Upper lobe of left lung (tissue), 6 donors: ENCODE measurements at regions not wholly inside any gene's neighbourhood (a gene's known extent, or its start where the extent isn't known, plus 50 kb on each side); places are given as distances from the start of the nearest gene placed in this dataset.

Experiments
- ATAC-seq, 2 donors: fragments of 200-7000 bp; cut with Tn5 transposase; one replicate each; pipeline ENCODE4 v1.9.1; 2022; ENCODE audit warnings: mild to moderate bottlenecking in 2 of 2, moderate library complexity in 2 of 2; ENCODE audit not compliant: low FRiP score in 2 of 2
- DNase-seq, 2 donors: peaks; one replicate each; pipeline ENCODE4 v3.0.0-alpha.2; 2019 to 2020
- H3K27ac ChIP-seq, 4 donors: fragments of 200-600 bp; sonication (generic); one replicate each; pipeline ENCODE4 v1.5.1; 2016 to 2019
- H3K27me3 ChIP-seq, 4 donors: fragments of 200-600 bp; sonication (generic); one replicate each; pipeline ENCODE4 v1.5.1; 2017 to 2019
- H3K36me3 ChIP-seq, 4 donors: fragments of 200-600 bp; sonication (generic); one replicate each; pipeline ENCODE4 v1.5.1; 2016 to 2019
- H3K4me1 ChIP-seq, 4 donors: fragments of 200-600 bp; sonication (generic); one replicate each; pipeline ENCODE4 v1.5.1; 2018 to 2019
- H3K4me3 ChIP-seq, 4 donors: fragments of 200-600 bp; sonication (generic); one replicate each; pipeline ENCODE4 v1.5.1; 2017 to 2019; ENCODE audit warnings: mild to moderate bottlenecking in 2 of 4, moderate library complexity in 1 of 4
- H3K9me3 ChIP-seq, 4 donors: fragments of 200-600 bp; sonication (generic); one replicate each; pipeline ENCODE4 v1.5.1; 2018 to 2019
- EP300 ChIP-seq, 4 donors: sonication (generic); formaldehyde crosslinking; IDR thresholded peaks; one replicate each; pipeline ENCODE4 v1.5.1; 2017; ENCODE audit warnings: antibody characterized with exemption in 4 of 4, control low read depth in 2 of 4
- POLR2A ChIP-seq, 4 donors: fragments of 450-650 bp; IDR thresholded peaks; one replicate each; pipeline ENCODE4 v1.5.1; 2016 to 2017; ENCODE audit warnings: antibody characterized with exemption in 4 of 4, mild to moderate bottlenecking in 2 of 4
- POLR2AphosphoS5 ChIP-seq, 2 donors: sonication (generic); formaldehyde crosslinking; IDR thresholded peaks; one replicate each; pipeline ENCODE4 v1.5.1; 2017; ENCODE audit warnings: antibody characterized with exemption in 2 of 2
- WGBS, 2 donors: methylation state at CpG; one replicate each; pipeline ENCODE4 v1.1.5; 2017 to 2018; 5-methylcytosine and 5-hydroxymethylcytosine counted together
- TF ChIP-seq, protein P1 (sequence below), 6 experiments: fragments of 450-650 bp in 4 of 6; fragments of 200-600 bp in 2 of 6; sonication (generic) in 2 of 6; IDR thresholded peaks; one replicate each; pipeline ENCODE4 v1.5.1; 2016 to 2019; ENCODE audit warnings: antibody characterized with exemption in 6 of 6
- donor health status: DM: no; HTN: no; CAD: no; lungs with moderate emphysema.
- donor health status: DM: no; HTN: yes; CAD: no; lungs with severe emphysema.

DNA sequence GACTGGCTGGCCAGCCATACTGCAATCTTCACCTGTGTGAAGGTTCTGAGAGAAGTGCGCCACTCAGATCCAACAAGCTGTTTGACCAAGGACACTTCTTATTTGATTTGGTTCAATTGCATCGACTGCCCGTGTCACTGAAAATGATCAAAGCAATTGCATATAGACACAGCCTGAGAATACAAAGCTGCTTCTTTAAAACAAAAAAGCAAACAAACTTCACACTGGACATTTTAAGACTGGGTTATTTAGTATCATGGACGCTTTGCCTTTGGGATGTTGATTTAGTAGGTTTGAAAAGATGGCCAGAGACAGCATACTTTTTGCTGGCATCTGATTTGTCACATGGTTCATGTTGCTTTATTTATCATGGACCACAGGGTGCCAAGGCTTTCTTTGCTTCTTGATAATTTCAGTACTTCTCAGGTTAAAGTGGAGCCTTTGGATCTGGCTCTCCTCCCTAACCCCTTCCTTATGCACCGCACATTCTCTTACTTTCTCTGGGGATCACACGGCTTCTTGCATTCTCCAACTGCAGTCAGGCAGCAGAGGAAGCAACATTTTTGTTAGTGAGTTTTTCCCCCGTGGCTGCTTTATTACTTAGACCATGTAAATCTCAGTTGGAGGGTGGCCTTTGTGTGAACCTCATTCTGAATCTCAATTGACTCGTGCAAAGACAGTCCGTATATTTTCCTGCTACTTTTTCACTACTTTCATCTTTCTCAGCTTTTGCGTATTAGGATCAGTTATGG is 151.0 kb downstream of the CD47 start:
- TF ChIP-seq EP300 (IDR thresholded peaks at IDR 0.05), result no peak
- no peak for TF ChIP-seq POLR2A (IDR thresholded peaks at IDR 0.05)
- Histone ChIP-seq H3K27me3 (no peaks in the 10 kb centered on the region), H3K9me3 (no peaks in the 10 kb centered on the region), H3K27ac (no peak overlapping the region), H3K36me3 (no peaks in the 10 kb centered on the region), H3K4me1 (no peaks in the 10 kb centered on the region), H3K4me3 (no peak overlapping the region)
- DNase-seq, result no peak
- ATAC-seq, result no peak
- 71 to 78% methylated on average over 10 of the region's 10 CpGs for WGBS, 2 donors

DNA sequence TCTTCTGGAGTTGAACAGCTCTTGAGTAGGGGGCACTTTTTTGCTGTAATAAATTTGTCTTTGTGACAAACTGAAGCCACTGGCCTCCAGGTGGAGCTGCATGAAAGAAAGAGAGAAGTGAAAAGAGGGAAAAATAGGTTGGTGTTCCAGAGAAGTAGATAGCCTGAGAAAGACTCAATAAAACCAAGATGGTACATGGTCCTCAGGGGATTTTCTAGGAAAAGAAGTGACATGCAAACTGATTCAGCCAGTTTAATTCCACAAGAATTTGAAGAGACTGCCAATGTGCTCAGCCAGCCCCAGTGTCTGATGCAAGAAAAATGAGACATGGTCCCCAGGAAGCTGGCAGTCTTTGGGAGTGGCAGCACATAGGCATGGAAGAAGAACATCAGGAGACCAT is 152.7 kb downstream of the CD47 start:
- DNase-seq (no peak), ATAC-seq (peak in 1 of 2 donors; percentile 65)
- Histone ChIP-seq H3K4me3 (no peak overlapping the region), H3K4me1 (no peaks in the 10 kb centered on the region), H3K36me3 (no peaks in the 10 kb centered on the region), H3K27ac (no peak overlapping the region), H3K9me3 (no peaks in the 10 kb centered on the region), H3K27me3 (no peaks in the 10 kb centered on the region)
- no peak for TF ChIP-seq POLR2AphosphoS5 (IDR thresholded peaks at IDR 0.05)
- TF ChIP-seq, protein P1, sequence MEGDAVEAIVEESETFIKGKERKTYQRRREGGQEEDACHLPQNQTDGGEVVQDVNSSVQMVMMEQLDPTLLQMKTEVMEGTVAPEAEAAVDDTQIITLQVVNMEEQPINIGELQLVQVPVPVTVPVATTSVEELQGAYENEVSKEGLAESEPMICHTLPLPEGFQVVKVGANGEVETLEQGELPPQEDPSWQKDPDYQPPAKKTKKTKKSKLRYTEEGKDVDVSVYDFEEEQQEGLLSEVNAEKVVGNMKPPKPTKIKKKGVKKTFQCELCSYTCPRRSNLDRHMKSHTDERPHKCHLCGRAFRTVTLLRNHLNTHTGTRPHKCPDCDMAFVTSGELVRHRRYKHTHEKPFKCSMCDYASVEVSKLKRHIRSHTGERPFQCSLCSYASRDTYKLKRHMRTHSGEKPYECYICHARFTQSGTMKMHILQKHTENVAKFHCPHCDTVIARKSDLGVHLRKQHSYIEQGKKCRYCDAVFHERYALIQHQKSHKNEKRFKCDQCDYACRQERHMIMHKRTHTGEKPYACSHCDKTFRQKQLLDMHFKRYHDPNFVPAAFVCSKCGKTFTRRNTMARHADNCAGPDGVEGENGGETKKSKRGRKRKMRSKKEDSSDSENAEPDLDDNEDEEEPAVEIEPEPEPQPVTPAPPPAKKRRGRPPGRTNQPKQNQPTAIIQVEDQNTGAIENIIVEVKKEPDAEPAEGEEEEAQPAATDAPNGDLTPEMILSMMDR (IDR thresholded peaks at IDR 0.05), result peak in 4 of 6 experiments; percentile 12 to 59 (median 52)
- TF ChIP-seq EP300 (IDR thresholded peaks at IDR 0.05), result no peak
- no peak for TF ChIP-seq POLR2A (IDR thresholded peaks at IDR 0.05)

DNA sequence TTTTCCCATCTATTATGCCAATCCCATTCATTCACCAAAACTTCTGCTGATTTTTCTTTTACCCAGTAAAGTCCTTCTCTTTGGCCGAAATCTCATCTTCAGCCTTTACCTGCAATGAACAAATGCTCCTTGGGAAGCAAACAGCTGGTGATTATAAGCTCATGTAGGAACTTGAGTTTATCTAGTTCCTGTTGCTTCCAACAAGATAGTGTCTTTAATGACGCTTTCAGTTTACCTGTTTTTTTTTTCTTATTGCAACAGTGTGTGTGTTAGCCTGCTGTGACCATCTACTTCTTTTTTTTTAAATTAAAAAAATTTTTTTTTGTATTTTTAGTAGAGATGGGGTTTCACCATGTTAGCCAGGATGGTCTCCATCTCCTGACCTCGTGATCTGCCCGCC is 156.0 kb downstream of the CD47 start:
- Histone ChIP-seq H3K36me3 (no peaks in the 10 kb centered on the region), H3K4me1 (no peaks in the 10 kb centered on the region), H3K4me3 (no peak overlapping the region), H3K27me3 (no peaks in the 10 kb centered on the region), H3K27ac (no peak overlapping the region), H3K9me3 (no peaks in the 10 kb centered on the region)
- DNase-seq, result no peak
- TF ChIP-seq EP300 (IDR thresholded peaks at IDR 0.05) (no peak), POLR2AphosphoS5 (IDR thresholded peaks at IDR 0.05) (no peak), POLR2A (IDR thresholded peaks at IDR 0.05) (no peak)
- TF ChIP-seq, protein P1 (IDR thresholded peaks at IDR 0.05), result no peak
- 83 to 94% methylated on average over 4 of the region's 4 CpGs for WGBS, 2 donors
- ATAC-seq, result no peak

DNA sequence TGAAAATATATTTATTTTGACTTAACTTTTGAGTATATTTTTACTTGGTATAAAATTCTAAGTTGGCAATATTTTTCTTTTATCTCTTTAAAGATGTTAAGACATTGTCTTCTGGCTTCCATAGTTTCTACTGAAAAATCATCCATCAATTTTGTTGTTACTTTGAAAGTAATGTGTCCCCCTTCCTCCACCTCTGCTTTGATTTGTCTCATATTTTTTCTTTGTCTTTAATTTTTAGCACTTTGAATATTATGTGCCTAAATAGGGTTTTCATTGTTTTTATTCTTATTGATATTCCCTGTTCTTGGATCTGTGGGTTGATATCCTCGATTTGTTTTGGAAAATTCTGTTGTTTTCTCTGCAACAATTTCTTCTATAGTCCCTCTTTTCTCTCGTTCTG is 157.4 kb downstream of the CD47 start:
- WGBS, 2 donors, result 93 to 94% methylated on average over 2 of the region's 2 CpGs
- no peaks in the 10 kb centered on the region for H3K9me3 ChIP-seq
- ATAC-seq (no peak), DNase-seq (no peak)
- no peaks in the 10 kb centered on the region for H3K36me3 ChIP-seq
- no peak overlapping the region for H3K27ac ChIP-seq
- peaks cover 0 to under 1% (median 0%) of the 10 kb centered on the region in 4 donors for H3K4me1 ChIP-seq
- H3K4me3 ChIP-seq, result no peak overlapping the region
- no peaks in the 10 kb centered on the region for H3K27me3 ChIP-seq
- TF ChIP-seq, protein P1 (IDR thresholded peaks at IDR 0.05), result no peak
- TF ChIP-seq EP300 (IDR thresholded peaks at IDR 0.05) (no peak), POLR2AphosphoS5 (IDR thresholded peaks at IDR 0.05) (no peak), POLR2A (IDR thresholded peaks at IDR 0.05) (no peak)

DNA sequence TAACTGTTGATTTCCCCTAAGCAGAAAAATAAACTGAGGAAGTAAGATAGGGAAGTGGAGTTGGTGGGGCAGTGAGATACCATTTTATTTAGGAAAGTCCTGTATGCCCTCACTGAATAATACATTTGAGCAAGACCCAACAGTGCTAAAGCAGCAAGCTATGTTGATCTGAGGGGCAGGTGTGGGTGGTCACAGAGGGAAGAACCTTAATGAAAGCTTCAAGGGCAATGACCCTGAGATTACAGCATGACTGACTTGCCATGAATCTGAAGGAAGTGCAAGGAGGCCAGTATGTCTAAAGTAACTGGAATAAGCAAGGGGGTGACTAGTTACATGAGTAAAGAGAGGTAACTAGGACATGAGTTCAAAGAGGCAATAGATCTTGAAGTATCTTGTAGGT is 159.5 kb downstream of the CD47 start:
- no peak overlapping the region for H3K4me3 ChIP-seq
- no peak overlapping the region for H3K27ac ChIP-seq
- no peaks in the 10 kb centered on the region for H3K36me3 ChIP-seq
- H3K4me1 ChIP-seq, result peaks cover 3 to 14% (median 10%) of the 10 kb centered on the region in 4 donors
- H3K9me3 ChIP-seq, result no peaks in the 10 kb centered on the region
- DNase-seq, result no peak
- H3K27me3 ChIP-seq, result no peaks in the 10 kb centered on the region
- TF ChIP-seq, protein P1 (IDR thresholded peaks at IDR 0.05), result no peak
- TF ChIP-seq POLR2AphosphoS5 (IDR thresholded peaks at IDR 0.05), result no peak
- TF ChIP-seq EP300 (IDR thresholded peaks at IDR 0.05), result no peak
- no peak for TF ChIP-seq POLR2A (IDR thresholded peaks at IDR 0.05)
- ATAC-seq, result no peak
